GM12864 (cell line): ENCODE measurements at regions not wholly inside any gene's neighbourhood (a gene's known extent, or its start where the extent isn't known, plus 50 kb on each side); places are given as distances from the start of the nearest gene placed in this dataset.

Experiments
- DNase-seq: peaks from one replicate; pipeline ENCODE4 v3.0.0-alpha.2; 2011; ENCODE audit warnings: low read depth
- H3K4me3 ChIP-seq: 2 replicates; pipeline ENCODE4 v1.5.1; 2011; ENCODE audit warnings: mild to moderate bottlenecking, low read depth, low read length, control low read depth
- CTCF ChIP-seq: IDR thresholded peaks from 2 replicates; pipeline ENCODE4 v1.5.1; 2011; ENCODE audit warnings: low read depth, mild to moderate bottlenecking, moderate library complexity, low read length, control low read depth, inconsistent platforms; ENCODE audit errors: missing control alignments

- no peak for TF ChIP-seq CTCF
- no peak overlapping the region for H3K4me3 ChIP-seq
- no peak for DNase-seq
These were observed 74.8 kb upstream of the SLC34A2 start for GRCh38 chr4:25580633-25581467.

- no peak for DNase-seq
- TF ChIP-seq CTCF: no peak
- H3K4me3 ChIP-seq: no peak overlapping the region
These were observed 69.6 kb upstream of the SLC34A2 start for GRCh38 chr4:25585901-25586523.

- no peak for DNase-seq
- no peak overlapping the region for H3K4me3 ChIP-seq
- TF ChIP-seq CTCF: no peak
These were observed 67.4 kb upstream of the SLC34A2 start for GRCh38 chr4:25588206-25588605.

- no peak for DNase-seq
- no peak for TF ChIP-seq CTCF
These were observed 65.5 kb upstream of the SLC34A2 start for GRCh38 chr4:25590171-25590570.

GRCh38 chr4:25592736-25593135, 62.9 kb upstream of the SLC34A2 start:
- TF ChIP-seq CTCF: no peak
- no peak for DNase-seq
- no peak overlapping the region for H3K4me3 ChIP-seq

More at GRCh38 chr4:25590171-25590570, 65.5 kb upstream of the SLC34A2 start:
- no peak overlapping the region for H3K4me3 ChIP-seq
